ENCODE measurements at regions not wholly inside any gene's neighbourhood (a gene's known extent, or its start where the extent isn't known, plus 50 kb on each side); places are given as distances from the start of the nearest gene placed in this dataset.

- Histone ChIP-seq H3K36me3 (no peaks in the 10 kb centered on the region), H3K9me3 (peaks cover 0 to 15% (median 0%) of the 10 kb centered on the region in 11 donors), H3K27ac (no peak overlapping the region), H3K27me3 (no peaks in the 10 kb centered on the region), H3K4me1 (peaks cover 0 to 12% (median 5%) of the 10 kb centered on the region in 9 donors), H3K4me3 (no peak overlapping the region)
- WGBS, 2 donors, result 17 to 26% methylated on average over 4 of the region's 4 CpGs
- intact Hi-C loops (cut with DNase I), result loop anchor here in 1 of 10 donors (5.0 kb wide), 1 partner anchor 392 kb away; the partner anchor contains the start of gene ADRA1B
- peak in 1 of 2 donors; percentile 13 for DNase-seq
- peak in 5 of 9 donors; percentile 7 to 42 (median 29) for TF ChIP-seq CTCF (IDR thresholded peaks at IDR 0.05)
- ATAC-seq, result peak; percentile 17 to 71 (median 50)
Measured at GRCh38 chr5:159525117-159525516, 194.8 kb upstream of the IL12B start.

- 76 to 78% methylated on average over 4 of the region's 4 CpGs for WGBS, 2 donors
- no peak overlapping the region for H3K4me3 ChIP-seq
- H3K4me1 ChIP-seq, result peaks cover 0 to 12% (median 5%) of the 10 kb centered on the region in 9 donors
- H3K36me3 ChIP-seq, result no peaks in the 10 kb centered on the region
- TF ChIP-seq CTCF (IDR thresholded peaks at IDR 0.05), result no peak
- no peak overlapping the region for H3K27ac ChIP-seq
- DNase-seq (no peak), ATAC-seq (no peak)
- H3K9me3 ChIP-seq, result peaks cover 0 to 15% (median 0%) of the 10 kb centered on the region in 11 donors
- intact Hi-C loops (cut with DNase I), result loop anchor here in 1 of 10 donors (5.0 kb wide), 1 partner anchor 390 kb away; the partner anchor contains the start of gene ADRA1B
- H3K27me3 ChIP-seq, result no peaks in the 10 kb centered on the region
Measured at GRCh38 chr5:159527546-159528254, 197.4 kb upstream of the IL12B start.

GRCh38 chr5:159531554-159532105 is 201.3 kb upstream of the IL12B start:
- no peak for ATAC-seq
- intact Hi-C loops (cut with DNase I), result loop anchor here in 1 of 10 donors (10.0 kb wide), 1 partner anchor 383 kb away; the partner anchor contains the start of gene ADRA1B
- DNase-seq, result no peak
- no peaks in the 10 kb centered on the region for H3K27me3 ChIP-seq
- H3K4me3 ChIP-seq, result no peak overlapping the region
- no peak overlapping the region for H3K27ac ChIP-seq
- H3K9me3 ChIP-seq, result peaks cover 0 to 19% (median 0%) of the 10 kb centered on the region in 11 donors
- no peaks in the 10 kb centered on the region for H3K4me1 ChIP-seq
- no peaks in the 10 kb centered on the region for H3K36me3 ChIP-seq
- peak in 5 of 9 donors; percentile 7 to 36 (median 23) for TF ChIP-seq CTCF (IDR thresholded peaks at IDR 0.05)

- Histone ChIP-seq H3K4me1 (no peaks in the 10 kb centered on the region), H3K27ac (no peak overlapping the region), H3K36me3 (no peaks in the 10 kb centered on the region), H3K9me3 (peaks cover 0 to 19% (median 0%) of the 10 kb centered on the region in 11 donors), H3K27me3 (no peaks in the 10 kb centered on the region), H3K4me3 (no peak overlapping the region)
- TF ChIP-seq CTCF (IDR thresholded peaks at IDR 0.05), result no peak
- WGBS, 2 donors, result 74 to 84% methylated on average over 6 of the region's 6 CpGs
- DNase-seq, result no peak
- ATAC-seq, result no peak
- intact Hi-C loops (cut with DNase I), result loop anchor here in 1 of 10 donors (10.0 kb wide), 1 partner anchor 382 kb away; the partner anchor contains the start of gene ADRA1B
Measured at GRCh38 chr5:159533197-159533596, 202.9 kb upstream of the IL12B start.

Measured in heart right ventricle (tissue), 16 donors.